Right cardiac atrium (tissue), 5 donors: ENCODE measurements at regions not wholly inside any gene's neighbourhood (a gene's known extent, or its start where the extent isn't known, plus 50 kb on each side); places are given as distances from the start of the nearest gene placed in this dataset.

ENCODE experiments used
- ATAC-seq, 2 donors: fragments of 200-7000 bp; cut with Tn5 transposase; one replicate each; pipeline versions ENCODE4 v1.8.0 to v1.9.1; 2020; ENCODE audit warnings: moderate library complexity in 2 of 2, mild to moderate bottlenecking in 1 of 2
- DNase-seq, 3 donors: peaks; one replicate each; pipeline ENCODE4 v3.0.0-alpha.2; 2020
- H3K27ac ChIP-seq: one replicate; pipeline ENCODE4 v1.5.1; 2013; ENCODE audit warnings: mild to moderate bottlenecking, low read length, control low read depth, moderate library complexity
- H3K27me3 ChIP-seq: one replicate; pipeline ENCODE4 v1.6.1; 2013; ENCODE audit not compliant: control insufficient read depth, insufficient read depth
- H3K4me1 ChIP-seq: one replicate; pipeline ENCODE4 v1.6.1; 2013; ENCODE audit warnings: low read length; ENCODE audit not compliant: control insufficient read depth, insufficient read depth
- H3K4me3 ChIP-seq: one replicate; pipeline ENCODE4 v1.5.1; 2013; ENCODE audit warnings: low read length, control low read depth
- H3K9me3 ChIP-seq: one replicate; pipeline ENCODE4 v1.6.1; 2013; ENCODE audit warnings: low read length; ENCODE audit not compliant: control insufficient read depth
- WGBS: extraction: QIAGEN DNeasy Blood & Tissue Kit; methylation state at CpG from one replicate; pipeline ENCODE4 v1.1.7; 2013; 5-methylcytosine and 5-hydroxymethylcytosine counted together
- intact Hi-C, 4 donors: fragments of 100-400 bp; cut with DNase I; formaldehyde crosslinking; loops; one replicate each; pipeline versions ENCODE4 v1.11.0 to v1.14.0; 2022 to 2023
- donor health status: healthy with polysubstance abuse.
- donor health status: DM: no; HTN: yes; CAD: no.
- donor health status: DM: no; HTN: no; CAD: no.
- donor health status: DM: no; HTN: yes; CAD: no; lungs with severe emphysema.
- donor health status: DM: yes; HTN: yes; CAD: no.

DNA sequence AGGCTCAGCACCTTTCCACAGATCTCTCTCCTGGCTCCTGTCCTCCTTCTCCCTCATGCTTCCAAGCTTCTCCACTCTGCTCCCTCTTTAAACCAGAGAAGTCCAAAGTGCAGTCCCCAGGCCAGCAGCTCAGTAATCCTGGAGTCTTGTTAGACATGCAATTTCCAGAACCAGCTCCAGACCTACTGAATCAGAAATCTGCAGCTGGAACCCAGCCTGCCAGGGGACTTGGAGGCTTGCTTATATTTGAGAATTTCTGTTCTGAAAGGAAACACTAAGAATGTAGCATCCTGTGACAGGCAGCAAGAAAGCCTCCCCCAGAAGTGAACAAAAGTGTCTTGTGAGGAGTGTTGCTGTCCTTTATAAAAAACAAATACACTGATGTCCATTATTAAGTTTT lies 438.1 kb downstream of the BCKDHB start:
- Histone ChIP-seq H3K27ac (no peak overlapping the region), H3K4me1 (peaks cover 1% of the 10 kb centered on the region), H3K9me3 (no peaks in the 10 kb centered on the region), H3K4me3 (no peak overlapping the region), H3K27me3 (no peaks in the 10 kb centered on the region)
- intact Hi-C loops, result no loop called here
- peak; percentile 5 to 35 (median 9) for DNase-seq
- ATAC-seq, result no peak

GRCh38 chr6:80543598-80544222 lies 437.2 kb downstream of the BCKDHB start:
- ATAC-seq, result no peak
- no peak overlapping the region for H3K27ac ChIP-seq
- 75% methylated on average over 10 of the region's 10 CpGs for WGBS

DNA sequence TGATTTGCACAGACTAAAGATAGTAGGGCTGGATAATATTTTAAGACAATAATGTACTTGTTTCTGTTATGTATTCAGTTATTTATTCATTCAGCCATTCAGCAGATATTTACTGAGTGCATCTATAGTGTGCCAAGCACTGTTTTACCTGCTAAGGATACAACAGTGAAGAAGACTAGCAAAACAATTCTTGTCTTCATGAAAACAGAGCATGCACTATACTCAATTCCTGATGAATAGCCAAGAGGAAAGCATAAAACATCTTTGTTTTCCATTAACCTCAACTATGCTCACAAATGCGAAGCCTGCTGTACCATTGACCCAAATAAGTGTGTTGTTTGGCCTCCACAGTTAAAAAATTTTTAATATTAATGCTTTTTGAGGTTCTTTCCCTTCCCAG lies 436.7 kb downstream of the BCKDHB start:
- Histone ChIP-seq H3K27ac (no peak overlapping the region), H3K27me3 (no peaks in the 10 kb centered on the region), H3K4me3 (no peak overlapping the region), H3K4me1 (no peaks in the 10 kb centered on the region), H3K9me3 (no peaks in the 10 kb centered on the region)
- no peak for DNase-seq
- no peak for ATAC-seq
- WGBS, result 82% methylated on average over 1 of the region's 1 CpG
- intact Hi-C loops, result no loop called here

More at GRCh38 chr6:80543598-80544222, 437.2 kb downstream of the BCKDHB start:
- no peaks in the 10 kb centered on the region for H3K9me3 ChIP-seq
- intact Hi-C loops, result no loop called here
- H3K4me1 ChIP-seq, result peaks cover 1% of the 10 kb centered on the region
- no peak for DNase-seq
- H3K27me3 ChIP-seq, result no peaks in the 10 kb centered on the region
- no peak overlapping the region for H3K4me3 ChIP-seq

- ATAC-seq (no peak), DNase-seq (no peak)
- Histone ChIP-seq H3K4me3 (no peak overlapping the region), H3K9me3 (no peaks in the 10 kb centered on the region), H3K27ac (no peak overlapping the region), H3K27me3 (no peaks in the 10 kb centered on the region), H3K4me1 (no peaks in the 10 kb centered on the region)
- intact Hi-C loops, result no loop called here
- WGBS, result 48% methylated on average over 3 of the region's 3 CpGs
These were observed 435.4 kb downstream of the BCKDHB start for GRCh38 chr6:80541886-80542285.

DNA sequence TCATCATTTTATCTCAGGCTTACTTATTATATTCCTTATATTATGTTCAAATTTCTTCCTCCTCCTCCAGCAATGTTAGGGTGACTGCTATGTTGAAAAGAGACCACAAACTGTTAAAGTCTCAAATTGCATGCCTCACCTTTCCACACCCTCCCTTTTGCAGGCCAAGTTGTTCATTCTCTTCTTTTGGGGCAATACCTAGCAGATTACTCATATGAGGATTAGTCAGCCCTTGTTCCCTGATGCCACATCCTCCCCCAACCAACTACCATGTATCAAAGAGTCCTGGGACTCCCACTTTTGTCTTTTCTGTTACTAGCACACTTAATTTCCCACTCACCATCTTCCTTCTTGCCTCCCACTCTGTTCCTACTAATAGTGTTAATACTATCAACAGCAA lies 434.7 kb downstream of the BCKDHB start:
- intact Hi-C loops, result no loop called here
- Histone ChIP-seq H3K4me1 (no peaks in the 10 kb centered on the region), H3K27me3 (no peaks in the 10 kb centered on the region), H3K9me3 (no peaks in the 10 kb centered on the region), H3K4me3 (no peak overlapping the region), H3K27ac (no peak overlapping the region)
- no peak for DNase-seq
- ATAC-seq, result no peak

DNA sequence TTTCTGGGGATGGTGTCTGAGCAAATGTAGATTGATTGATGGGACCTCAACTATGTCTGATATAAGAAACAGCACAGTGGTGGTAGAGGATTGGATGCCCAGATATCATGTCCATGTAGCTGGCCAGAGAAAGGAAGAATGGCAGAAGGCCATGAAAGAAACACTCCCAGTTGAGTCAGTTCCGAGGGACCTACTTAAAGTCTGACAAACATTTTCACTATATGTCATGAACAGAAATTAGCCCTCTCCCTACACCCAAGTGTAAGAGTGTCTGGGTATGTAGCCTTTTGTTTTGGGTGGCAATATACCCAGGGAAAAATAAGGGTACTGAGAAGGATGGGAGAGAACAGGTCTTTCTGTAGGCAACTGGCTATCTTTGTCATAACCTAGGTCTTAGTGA lies 434.2 kb downstream of the BCKDHB start:
- no peak for ATAC-seq
- Histone ChIP-seq H3K4me3 (no peak overlapping the region), H3K9me3 (no peaks in the 10 kb centered on the region), H3K27ac (no peak overlapping the region), H3K27me3 (no peaks in the 10 kb centered on the region), H3K4me1 (no peaks in the 10 kb centered on the region)
- intact Hi-C loops, result no loop called here
- no peak for DNase-seq
- WGBS, result 88% methylated on average over 1 of the region's 1 CpG

GRCh38 chr6:80537118-80537972 lies 430.9 kb downstream of the BCKDHB start:
- no peaks in the 10 kb centered on the region for H3K9me3 ChIP-seq
- H3K4me3 ChIP-seq, result no peak overlapping the region
- no peaks in the 10 kb centered on the region for H3K4me1 ChIP-seq
- intact Hi-C loops, result no loop called here
- 90% methylated on average over 6 of the region's 6 CpGs for WGBS
- no peak overlapping the region for H3K27ac ChIP-seq
- ATAC-seq, result no peak
- H3K27me3 ChIP-seq, result no peaks in the 10 kb centered on the region
- DNase-seq, result no peak

DNA sequence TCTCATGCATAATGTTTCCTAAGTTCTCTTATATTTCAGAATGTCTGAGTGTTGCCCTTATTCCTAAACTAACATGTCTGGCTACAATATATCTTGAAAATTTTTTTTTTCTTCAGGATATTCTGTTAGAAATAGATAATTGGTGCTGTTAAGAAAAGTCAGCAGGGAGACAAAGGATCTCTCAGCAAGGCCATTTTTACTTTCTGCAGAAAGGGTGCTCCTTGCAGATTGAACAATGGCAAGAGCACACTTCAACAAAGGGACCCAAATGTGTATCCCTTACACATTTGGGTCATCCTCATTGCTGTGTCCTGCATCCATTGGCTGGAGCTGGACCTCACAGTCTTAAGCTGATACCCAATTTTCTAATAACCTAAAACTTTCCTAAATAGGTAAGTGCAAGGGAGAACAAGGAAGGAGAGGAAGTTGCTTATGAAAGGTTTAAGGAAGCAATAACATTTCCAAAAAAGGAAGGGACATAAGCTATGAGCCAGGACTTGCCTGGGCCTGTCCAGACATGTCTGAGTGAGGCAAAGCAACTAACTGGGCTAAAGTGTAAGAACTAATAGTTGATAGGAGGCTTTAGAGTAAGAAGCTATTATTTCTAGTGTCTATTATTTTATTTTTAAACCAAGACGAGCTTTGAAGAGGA lies 429.6 kb downstream of the BCKDHB start:
- H3K4me1 ChIP-seq, result no peaks in the 10 kb centered on the region
- intact Hi-C loops, result no loop called here
- H3K27me3 ChIP-seq, result no peaks in the 10 kb centered on the region
- ATAC-seq, result no peak
- no peak for DNase-seq
- no peak overlapping the region for H3K27ac ChIP-seq
- WGBS, result 95% methylated on average over 1 of the region's 1 CpG
- no peak overlapping the region for H3K4me3 ChIP-seq
- H3K9me3 ChIP-seq, result no peaks in the 10 kb centered on the region

- Histone ChIP-seq H3K4me3 (no peak overlapping the region), H3K27ac (no peak overlapping the region), H3K9me3 (no peaks in the 10 kb centered on the region), H3K4me1 (no peaks in the 10 kb centered on the region), H3K27me3 (no peaks in the 10 kb centered on the region)
- intact Hi-C loops, result no loop called here
- no peak for ATAC-seq
- no peak for DNase-seq
- 83% methylated on average over 4 of the region's 4 CpGs for WGBS
These were observed 425.5 kb downstream of the BCKDHB start for GRCh38 chr6:80531681-80532619.

DNA sequence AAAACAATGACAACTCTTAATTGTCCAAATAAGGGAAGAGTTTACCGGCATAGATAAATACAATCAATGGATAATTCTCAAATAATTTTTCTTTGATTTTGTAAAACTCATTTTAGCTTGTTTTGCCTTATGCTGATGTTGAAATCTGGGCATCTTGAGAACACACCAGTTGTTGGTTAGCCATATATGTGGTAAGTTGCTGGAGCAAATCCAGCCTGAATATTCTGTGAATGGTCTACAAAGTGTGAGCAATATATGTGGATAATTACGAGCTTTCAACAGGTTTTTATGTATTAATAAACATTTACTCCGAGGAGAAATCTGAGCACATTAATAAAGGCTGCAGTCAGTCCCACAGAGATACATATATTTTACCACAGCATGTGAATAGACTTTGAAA lies 423.6 kb downstream of the BCKDHB start:
- DNase-seq, result no peak
- ATAC-seq, result no peak
- no peaks in the 10 kb centered on the region for H3K27me3 ChIP-seq
- intact Hi-C loops, result no loop called here
- H3K9me3 ChIP-seq, result no peaks in the 10 kb centered on the region
- no peak overlapping the region for H3K27ac ChIP-seq
- no peak overlapping the region for H3K4me3 ChIP-seq
- WGBS, result 92% methylated on average over 3 of the region's 3 CpGs
- no peaks in the 10 kb centered on the region for H3K4me1 ChIP-seq
